OCI-LY7 (cell line): ENCODE measurements at regions not wholly inside any gene's neighbourhood (a gene's known extent, or its start where the extent isn't known, plus 50 kb on each side); places are given as distances from the start of the nearest gene placed in this dataset.

Source experiments
- EZH2phosphoT487 ChIP-seq: fragments of 200-600 bp; sonication (generic); IDR thresholded peaks from 2 replicates; pipeline ENCODE4 v1.6.1; 2018; ENCODE audit warnings: low read depth, borderline replicate concordance, mild to moderate bottlenecking, mixed run types, antibody characterized with exemption, low read length, moderate library complexity, mixed read lengths
- TF ChIP-seq, protein P1 (sequence below): fragments of 200-600 bp; sonication (generic); conservative IDR thresholded peaks from 2 replicates; pipeline ENCODE4 v1.5.1; 2014; ENCODE audit warnings: mild to moderate bottlenecking, antibody characterized with exemption, low read length, moderate library complexity, mixed read lengths

DNA sequence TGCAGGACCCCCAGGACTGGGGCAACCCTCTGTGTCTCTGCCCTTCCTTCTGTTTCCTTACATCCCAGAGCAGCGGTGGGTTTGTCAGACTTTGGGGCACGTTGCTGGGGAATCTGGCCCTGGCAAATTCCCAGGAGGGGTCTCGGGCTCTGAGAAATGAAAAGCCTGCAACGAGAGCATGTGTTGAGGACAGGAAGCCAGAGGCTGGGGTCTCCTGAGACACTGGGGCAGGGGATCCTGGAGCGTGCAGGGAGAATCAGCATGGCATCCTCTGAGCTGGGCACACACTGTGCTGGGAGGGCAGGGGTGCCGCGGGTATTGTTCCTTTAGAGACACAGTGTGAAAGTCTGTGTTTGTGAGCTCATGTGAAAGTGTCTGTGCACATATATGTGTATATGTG lies 279.9 kb upstream of the PPP2R2D start:
- TF ChIP-seq, protein P1, sequence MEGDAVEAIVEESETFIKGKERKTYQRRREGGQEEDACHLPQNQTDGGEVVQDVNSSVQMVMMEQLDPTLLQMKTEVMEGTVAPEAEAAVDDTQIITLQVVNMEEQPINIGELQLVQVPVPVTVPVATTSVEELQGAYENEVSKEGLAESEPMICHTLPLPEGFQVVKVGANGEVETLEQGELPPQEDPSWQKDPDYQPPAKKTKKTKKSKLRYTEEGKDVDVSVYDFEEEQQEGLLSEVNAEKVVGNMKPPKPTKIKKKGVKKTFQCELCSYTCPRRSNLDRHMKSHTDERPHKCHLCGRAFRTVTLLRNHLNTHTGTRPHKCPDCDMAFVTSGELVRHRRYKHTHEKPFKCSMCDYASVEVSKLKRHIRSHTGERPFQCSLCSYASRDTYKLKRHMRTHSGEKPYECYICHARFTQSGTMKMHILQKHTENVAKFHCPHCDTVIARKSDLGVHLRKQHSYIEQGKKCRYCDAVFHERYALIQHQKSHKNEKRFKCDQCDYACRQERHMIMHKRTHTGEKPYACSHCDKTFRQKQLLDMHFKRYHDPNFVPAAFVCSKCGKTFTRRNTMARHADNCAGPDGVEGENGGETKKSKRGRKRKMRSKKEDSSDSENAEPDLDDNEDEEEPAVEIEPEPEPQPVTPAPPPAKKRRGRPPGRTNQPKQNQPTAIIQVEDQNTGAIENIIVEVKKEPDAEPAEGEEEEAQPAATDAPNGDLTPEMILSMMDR: no peak
- no peak for TF ChIP-seq EZH2phosphoT487
